Thoracic aorta (tissue), 2 donors: ENCODE measurements at regions not wholly inside any gene's neighbourhood (a gene's known extent, or its start where the extent isn't known, plus 50 kb on each side); places are given as distances from the start of the nearest gene placed in this dataset.

Source experiments
- ATAC-seq: fragments of 150-250 bp; one replicate; pipeline ENCODE4 v1.8.0; 2017; ENCODE audit warnings: low read depth; ENCODE audit not compliant: insufficient number of reproducible peaks, low FRiP score
- DNase-seq: peaks from one replicate; pipeline ENCODE4 v3.0.0-alpha.2; 2020; ENCODE audit warnings: low spot score
- H3K27ac ChIP-seq, 2 donors: fragments of 200-600 bp; sonication (generic); 1 replicate in 1 of 2; 2 replicates in 1 of 2; pipeline ENCODE4 v1.5.1; 2016; ENCODE audit warnings: mild to moderate bottlenecking in 2 of 2, moderate library complexity in 2 of 2
- H3K27me3 ChIP-seq: fragments of 200-600 bp; sonication (generic); replicated peaks from 2 replicates; pipeline ENCODE4 v1.6.0; 2016; ENCODE audit warnings: mild to moderate bottlenecking; ENCODE audit not compliant: insufficient read depth
- H3K36me3 ChIP-seq: fragments of 200-600 bp; sonication (generic); one replicate; pipeline ENCODE4 v1.5.1; 2016
- H3K4me1 ChIP-seq, 2 donors: fragments of 200-600 bp; sonication (generic); 1 replicate in 1 of 2; 2 replicates in 1 of 2; pipeline versions ENCODE4 v1.5.1 to v1.6.0; 2016; ENCODE audit warnings: low read depth in 2 of 2, mild to moderate bottlenecking in 1 of 2; ENCODE audit not compliant: control insufficient read depth in 1 of 2
- H3K4me3 ChIP-seq: fragments of 200-600 bp; sonication (generic); 2 replicates; pipeline ENCODE4 v1.5.1; 2016; ENCODE audit warnings: mild to moderate bottlenecking
- H3K9me3 ChIP-seq: fragments of 200-600 bp; sonication (generic); 2 replicates; pipeline ENCODE4 v1.5.1; 2016
- CTCF ChIP-seq: fragments of 200-600 bp; sonication (generic); IDR thresholded peaks from one replicate; pipeline ENCODE4 v1.5.1; 2019; ENCODE audit warnings: antibody characterized with exemption

- Histone ChIP-seq H3K4me1 (no peaks in the 10 kb centered on the region), H3K9me3 (no peaks in the 10 kb centered on the region)
- ATAC-seq: no peak
These were observed 933.9 kb downstream of the TRIB2 start for GRCh38 chr2:13650586-13651180.

GRCh38 chr2:13651684-13652131 lies 935.0 kb downstream of the TRIB2 start:
- Histone ChIP-seq H3K27ac (no peak overlapping the region), H3K36me3 (no peaks in the 10 kb centered on the region), H3K9me3 (no peaks in the 10 kb centered on the region), H3K27me3 (no peaks in the 10 kb centered on the region), H3K4me3 (no peak overlapping the region), H3K4me1 (no peaks in the 10 kb centered on the region)
- no peak for TF ChIP-seq CTCF
- DNase-seq: no peak
- ATAC-seq: no peak

More at GRCh38 chr2:13650586-13651180, 933.9 kb downstream of the TRIB2 start:
- no peak for DNase-seq
- Histone ChIP-seq H3K4me3 (no peak overlapping the region), H3K36me3 (no peaks in the 10 kb centered on the region), H3K27me3 (no peaks in the 10 kb centered on the region), H3K27ac (no peak overlapping the region)
- no peak for TF ChIP-seq CTCF

GRCh38 chr2:13652531-13653313 lies 936.0 kb downstream of the TRIB2 start:
- DNase-seq (no peak), ATAC-seq (no peak)
- no peaks in the 10 kb centered on the region for H3K9me3 ChIP-seq
- no peak overlapping the region for H3K27ac ChIP-seq
- H3K36me3 ChIP-seq: no peaks in the 10 kb centered on the region
- TF ChIP-seq CTCF: no peak
- no peaks in the 10 kb centered on the region for H3K27me3 ChIP-seq
- H3K4me1 ChIP-seq: no peaks in the 10 kb centered on the region
- H3K4me3 ChIP-seq: no peak overlapping the region

- no peak for TF ChIP-seq CTCF
- ATAC-seq (no peak), DNase-seq (no peak)
- Histone ChIP-seq H3K9me3 (no peaks in the 10 kb centered on the region), H3K4me3 (no peak overlapping the region), H3K27me3 (no peaks in the 10 kb centered on the region), H3K36me3 (no peaks in the 10 kb centered on the region), H3K27ac (no peak overlapping the region), H3K4me1 (no peaks in the 10 kb centered on the region)
These were observed 937.7 kb downstream of the TRIB2 start for GRCh38 chr2:13654416-13654815.

GRCh38 chr2:13660231-13660630 lies 943.5 kb downstream of the TRIB2 start:
- H3K36me3 ChIP-seq: no peaks in the 10 kb centered on the region
- ATAC-seq (no peak), DNase-seq (no peak)
- H3K4me1 ChIP-seq: no peaks in the 10 kb centered on the region
- no peak for TF ChIP-seq CTCF
- no peaks in the 10 kb centered on the region for H3K9me3 ChIP-seq
- H3K27ac ChIP-seq: no peak overlapping the region
- no peaks in the 10 kb centered on the region for H3K27me3 ChIP-seq
- no peak overlapping the region for H3K4me3 ChIP-seq
